Sigmoid colon (tissue), 4 donors: ENCODE measurements at regions not wholly inside any gene's neighbourhood (a gene's known extent, or its start where the extent isn't known, plus 50 kb on each side); places are given as distances from the start of the nearest gene placed in this dataset.

Source experiments
- EP300 ChIP-seq, 4 donors: sonication (generic); formaldehyde crosslinking; IDR thresholded peaks; one replicate each; pipeline ENCODE4 v1.6.1; 2017; ENCODE audit warnings: antibody characterized with exemption in 4 of 4
- POLR2A ChIP-seq, 2 donors: fragments of 450-650 bp; IDR thresholded peaks; one replicate each; pipeline ENCODE4 v1.6.1; 2016; ENCODE audit warnings: antibody characterized with exemption in 2 of 2, mild to moderate bottlenecking in 2 of 2, moderate library complexity in 2 of 2
- POLR2AphosphoS5 ChIP-seq, 4 donors: sonication (generic); formaldehyde crosslinking; IDR thresholded peaks; one replicate each; pipeline ENCODE4 v1.6.1; 2017; ENCODE audit warnings: antibody characterized with exemption in 4 of 4
- TF ChIP-seq, protein P1 (sequence below), 4 experiments: fragments of 450-650 bp in 3 of 4; fragments of 200-600 bp in 1 of 4; IDR thresholded peaks; one replicate each; pipeline ENCODE4 v1.5.1; 2016 to 2019; ENCODE audit warnings: antibody characterized with exemption in 4 of 4, mild to moderate bottlenecking in 3 of 4, moderate library complexity in 2 of 4

DNA sequence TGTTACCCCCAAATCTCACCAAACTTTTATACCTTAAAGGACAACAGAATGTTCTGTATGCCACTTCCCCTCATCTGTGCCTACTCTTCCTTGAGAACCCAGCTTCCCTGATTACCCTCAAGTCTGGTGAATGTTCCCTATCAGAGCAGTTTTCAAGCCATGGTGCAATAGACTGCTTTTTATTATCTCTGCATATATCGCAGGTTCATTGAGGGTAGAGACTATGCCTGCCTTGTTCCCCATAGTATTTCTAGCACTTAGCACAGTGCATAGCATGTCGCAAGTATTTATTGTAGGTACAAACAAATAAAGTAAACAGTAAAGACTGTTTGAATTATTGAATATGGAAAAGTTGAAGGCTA is 146.6 kb downstream of the HAUS1 start:
- TF ChIP-seq, protein P1, sequence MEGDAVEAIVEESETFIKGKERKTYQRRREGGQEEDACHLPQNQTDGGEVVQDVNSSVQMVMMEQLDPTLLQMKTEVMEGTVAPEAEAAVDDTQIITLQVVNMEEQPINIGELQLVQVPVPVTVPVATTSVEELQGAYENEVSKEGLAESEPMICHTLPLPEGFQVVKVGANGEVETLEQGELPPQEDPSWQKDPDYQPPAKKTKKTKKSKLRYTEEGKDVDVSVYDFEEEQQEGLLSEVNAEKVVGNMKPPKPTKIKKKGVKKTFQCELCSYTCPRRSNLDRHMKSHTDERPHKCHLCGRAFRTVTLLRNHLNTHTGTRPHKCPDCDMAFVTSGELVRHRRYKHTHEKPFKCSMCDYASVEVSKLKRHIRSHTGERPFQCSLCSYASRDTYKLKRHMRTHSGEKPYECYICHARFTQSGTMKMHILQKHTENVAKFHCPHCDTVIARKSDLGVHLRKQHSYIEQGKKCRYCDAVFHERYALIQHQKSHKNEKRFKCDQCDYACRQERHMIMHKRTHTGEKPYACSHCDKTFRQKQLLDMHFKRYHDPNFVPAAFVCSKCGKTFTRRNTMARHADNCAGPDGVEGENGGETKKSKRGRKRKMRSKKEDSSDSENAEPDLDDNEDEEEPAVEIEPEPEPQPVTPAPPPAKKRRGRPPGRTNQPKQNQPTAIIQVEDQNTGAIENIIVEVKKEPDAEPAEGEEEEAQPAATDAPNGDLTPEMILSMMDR (IDR thresholded peaks at IDR 0.05) = no peak
- no peak for TF ChIP-seq EP300 (IDR thresholded peaks at IDR 0.05)
- TF ChIP-seq POLR2A (IDR thresholded peaks at IDR 0.05) = no peak
- TF ChIP-seq POLR2AphosphoS5 (IDR thresholded peaks at IDR 0.05) = no peak
